NB4 (cell line): ENCODE measurements at regions not wholly inside any gene's neighbourhood (a gene's known extent, or its start where the extent isn't known, plus 50 kb on each side); places are given as distances from the start of the nearest gene placed in this dataset.

ENCODE experiments used
- POLR2A ChIP-seq: IDR thresholded peaks from 2 replicates; pipeline ENCODE4 v1.6.1; 2011; ENCODE audit warnings: mild to moderate bottlenecking; ENCODE audit not compliant: insufficient read length; ENCODE audit errors: extremely low read depth
- TF ChIP-seq, protein P1 (sequence below): IDR thresholded peaks from one replicate; pipeline ENCODE4 v1.5.1; 2012; ENCODE audit warnings: low read depth, low read length
- TF ChIP-seq, protein P2 (sequence below): IDR thresholded peaks from 2 replicates; pipeline ENCODE4 v1.6.1; 2011; ENCODE audit warnings: low read depth, low read length

DNA sequence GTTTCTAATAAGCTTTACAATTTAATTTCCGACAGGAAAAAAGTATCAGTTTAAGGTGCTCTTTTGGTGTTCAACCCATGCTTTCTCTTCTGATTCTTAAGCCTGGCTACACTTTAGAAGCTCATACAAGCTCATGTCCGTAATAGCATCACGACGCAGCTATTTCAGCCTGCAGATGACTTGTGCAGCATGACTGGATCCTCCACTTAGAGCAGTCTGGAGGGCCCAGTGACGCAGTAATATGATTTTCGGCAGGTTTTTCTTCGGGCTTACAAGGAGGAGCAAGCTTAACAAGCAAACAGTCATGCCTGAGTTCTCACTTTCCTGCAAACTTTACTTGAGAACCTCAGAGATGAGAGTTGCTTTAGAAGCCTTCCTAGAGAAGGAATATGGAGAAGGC lies 85.3 kb upstream of the MAML3 start:
- TF ChIP-seq, protein P1, sequence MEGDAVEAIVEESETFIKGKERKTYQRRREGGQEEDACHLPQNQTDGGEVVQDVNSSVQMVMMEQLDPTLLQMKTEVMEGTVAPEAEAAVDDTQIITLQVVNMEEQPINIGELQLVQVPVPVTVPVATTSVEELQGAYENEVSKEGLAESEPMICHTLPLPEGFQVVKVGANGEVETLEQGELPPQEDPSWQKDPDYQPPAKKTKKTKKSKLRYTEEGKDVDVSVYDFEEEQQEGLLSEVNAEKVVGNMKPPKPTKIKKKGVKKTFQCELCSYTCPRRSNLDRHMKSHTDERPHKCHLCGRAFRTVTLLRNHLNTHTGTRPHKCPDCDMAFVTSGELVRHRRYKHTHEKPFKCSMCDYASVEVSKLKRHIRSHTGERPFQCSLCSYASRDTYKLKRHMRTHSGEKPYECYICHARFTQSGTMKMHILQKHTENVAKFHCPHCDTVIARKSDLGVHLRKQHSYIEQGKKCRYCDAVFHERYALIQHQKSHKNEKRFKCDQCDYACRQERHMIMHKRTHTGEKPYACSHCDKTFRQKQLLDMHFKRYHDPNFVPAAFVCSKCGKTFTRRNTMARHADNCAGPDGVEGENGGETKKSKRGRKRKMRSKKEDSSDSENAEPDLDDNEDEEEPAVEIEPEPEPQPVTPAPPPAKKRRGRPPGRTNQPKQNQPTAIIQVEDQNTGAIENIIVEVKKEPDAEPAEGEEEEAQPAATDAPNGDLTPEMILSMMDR = no peak
- TF ChIP-seq POLR2A = no peak
- TF ChIP-seq, protein P2, sequence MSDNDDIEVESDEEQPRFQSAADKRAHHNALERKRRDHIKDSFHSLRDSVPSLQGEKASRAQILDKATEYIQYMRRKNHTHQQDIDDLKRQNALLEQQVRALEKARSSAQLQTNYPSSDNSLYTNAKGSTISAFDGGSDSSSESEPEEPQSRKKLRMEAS = no peak
